ENCODE measurements at regions not wholly inside any gene's neighbourhood (a gene's known extent, or its start where the extent isn't known, plus 50 kb on each side); places are given as distances from the start of the nearest gene placed in this dataset.
"Not testable (repeated sequence)": the region's sequence is repeated elsewhere in the genome, so short reads cannot be mapped to it uniquely, and the experiment has no call there.

DNA sequence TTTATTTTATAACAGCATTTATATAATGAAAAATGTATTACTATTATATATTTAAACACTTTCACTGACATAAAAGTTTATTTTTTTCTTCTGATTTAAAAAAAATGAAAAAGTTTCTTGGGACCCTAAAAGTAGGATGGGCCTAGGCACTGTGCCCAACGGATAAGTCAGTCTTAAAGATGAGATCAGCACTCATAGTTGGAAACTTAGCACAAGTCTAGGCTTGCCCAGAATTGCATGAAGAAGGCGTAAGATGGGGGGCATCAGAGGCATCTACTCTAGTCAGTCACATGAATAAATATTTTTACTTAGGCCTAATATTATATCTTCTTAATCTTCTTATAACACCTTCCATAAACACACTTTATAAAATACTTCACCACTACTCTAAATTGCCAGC is 306.7 kb upstream of the GRID2 start:
- no peak for DNase-seq (ENCODE audit: low spot score)

DNA sequence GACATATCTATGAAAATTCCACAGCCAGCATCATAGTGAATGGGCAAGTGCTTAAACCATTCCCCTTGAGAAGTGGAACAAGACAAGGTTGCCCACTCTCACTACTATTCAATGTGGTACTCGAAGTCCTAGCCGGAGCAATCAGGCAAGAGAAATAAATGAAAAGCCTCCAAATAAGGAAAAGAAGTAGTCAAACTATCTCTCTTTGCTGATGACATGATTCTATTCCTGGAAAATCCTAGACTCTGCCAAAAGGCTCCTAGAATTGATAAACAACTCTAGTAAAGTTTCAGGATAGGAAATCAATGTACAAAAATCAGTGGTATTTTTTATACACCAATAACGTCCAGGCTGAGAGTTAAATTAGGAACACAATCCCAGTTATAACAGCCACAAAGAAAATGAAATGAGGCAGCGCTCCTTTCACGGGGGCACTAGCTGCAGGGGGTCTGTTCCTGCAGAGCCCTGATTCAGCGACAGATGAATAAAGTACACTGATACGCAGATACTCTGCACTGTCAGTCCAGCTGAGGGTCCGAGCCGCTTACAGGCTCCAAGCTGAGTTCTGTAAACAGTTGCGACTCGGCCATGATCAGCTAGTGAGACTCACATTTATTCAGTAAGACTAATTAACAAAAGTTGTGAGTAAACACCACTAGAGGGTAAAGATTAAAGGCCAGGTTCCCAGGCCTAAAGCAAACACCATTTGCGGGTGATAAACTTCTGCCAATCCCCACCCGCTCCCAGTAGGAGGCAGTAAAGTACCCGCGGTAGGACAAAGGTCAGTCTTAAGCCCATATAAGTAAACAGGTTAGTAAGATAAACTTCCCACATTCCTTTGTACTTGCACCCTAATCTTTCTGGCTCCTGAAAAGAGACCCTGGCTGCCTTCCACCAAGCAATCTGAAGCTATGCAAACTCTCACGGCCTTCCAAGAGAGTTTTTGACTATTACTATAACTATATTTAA is 290.6 kb upstream of the GRID2 start:
- no peak for DNase-seq (ENCODE audit: low spot score)

DNA sequence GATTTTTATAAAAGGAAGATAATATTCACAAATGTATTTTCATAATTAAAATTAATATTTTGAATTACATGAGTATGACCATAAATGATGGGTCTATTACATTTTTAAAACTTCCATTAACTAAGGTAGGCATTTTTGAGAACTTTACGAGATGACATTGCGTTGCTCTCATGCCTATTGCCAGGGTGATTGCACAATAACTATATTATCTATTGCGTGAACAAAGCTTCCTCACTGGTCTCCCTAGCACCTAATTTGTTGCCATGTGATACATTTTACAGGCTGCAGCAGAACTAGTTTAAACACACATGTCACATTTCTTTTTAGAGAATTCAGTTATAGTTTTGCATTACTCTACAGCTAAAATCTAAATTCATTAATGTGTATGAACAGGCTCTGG is 289.7 kb upstream of the GRID2 start:
- no peak for DNase-seq (ENCODE audit: low spot score)

- DNase-seq (ENCODE audit: low spot score): peak; percentile 13
These were observed 282.6 kb upstream of the GRID2 start for GRCh38 chr4:92021203-92021602.

DNA sequence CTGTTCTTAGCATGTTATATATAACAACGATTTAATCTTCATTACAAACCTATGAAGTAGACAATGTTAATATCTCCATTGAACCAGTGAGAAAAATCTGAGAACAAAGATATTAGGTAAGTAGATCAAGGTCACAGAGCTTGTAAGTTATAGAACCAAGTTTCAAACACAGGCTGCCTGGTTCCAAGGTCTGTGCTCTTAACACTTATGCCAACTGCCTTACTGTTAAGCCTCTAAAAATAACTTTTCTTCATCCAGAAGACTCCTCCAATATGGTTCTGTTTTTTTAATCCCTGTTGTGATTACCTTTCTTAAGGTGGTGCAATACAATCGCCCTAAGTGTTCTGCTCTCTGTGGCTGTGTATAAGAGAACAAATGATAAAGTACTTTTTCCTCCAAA is 282.0 kb upstream of the GRID2 start:
- no peak for DNase-seq (ENCODE audit: low spot score)

DNA sequence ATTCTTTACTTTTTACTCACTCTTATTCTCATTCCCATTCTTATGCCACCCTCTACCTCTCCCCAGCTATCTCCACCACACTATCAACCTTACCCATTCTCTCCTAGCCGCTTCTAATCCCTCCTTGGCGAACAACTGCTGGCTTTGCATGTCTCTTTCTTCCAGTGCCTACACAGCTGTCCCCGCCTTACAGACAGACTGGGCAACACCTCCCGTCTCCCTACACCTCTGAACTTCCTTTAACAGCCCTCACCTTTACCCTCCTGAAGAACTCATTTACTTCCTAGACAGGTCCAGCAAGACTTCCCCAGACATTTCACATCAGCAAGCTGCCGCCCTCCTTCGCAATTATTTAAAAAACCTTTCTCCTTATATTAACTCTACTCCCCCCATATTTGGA is 274.9 kb upstream of the GRID2 start:
- not testable (repeated sequence) for DNase-seq (ENCODE audit: low spot score)

- no peak for DNase-seq (ENCODE audit: low spot score)
These were observed 271.9 kb upstream of the GRID2 start for GRCh38 chr4:92031825-92032224.

- DNase-seq (ENCODE audit: low spot score): no peak
These were observed 268.1 kb upstream of the GRID2 start for GRCh38 chr4:92035666-92036065.

DNA sequence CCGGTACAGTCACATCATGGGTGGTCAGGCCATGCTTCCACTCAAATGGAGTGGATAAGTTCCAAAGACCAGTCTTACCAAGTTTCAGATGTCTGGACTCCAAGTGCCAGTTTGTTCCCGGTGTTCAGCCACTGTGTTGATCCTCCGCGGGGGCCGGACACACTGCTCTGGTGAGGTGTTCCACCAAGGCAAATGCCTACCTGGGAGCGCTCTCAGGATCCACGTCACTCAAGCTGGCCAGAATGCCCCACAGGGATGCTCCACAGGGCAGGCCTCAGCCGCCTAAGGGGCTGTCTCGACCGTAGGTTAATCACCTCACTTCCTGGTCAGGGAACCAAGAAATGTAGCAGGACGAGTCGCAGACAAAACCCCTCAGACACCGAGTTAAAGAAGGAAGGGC is 258.0 kb upstream of the GRID2 start:
- no peak for DNase-seq (ENCODE audit: low spot score)

DNA sequence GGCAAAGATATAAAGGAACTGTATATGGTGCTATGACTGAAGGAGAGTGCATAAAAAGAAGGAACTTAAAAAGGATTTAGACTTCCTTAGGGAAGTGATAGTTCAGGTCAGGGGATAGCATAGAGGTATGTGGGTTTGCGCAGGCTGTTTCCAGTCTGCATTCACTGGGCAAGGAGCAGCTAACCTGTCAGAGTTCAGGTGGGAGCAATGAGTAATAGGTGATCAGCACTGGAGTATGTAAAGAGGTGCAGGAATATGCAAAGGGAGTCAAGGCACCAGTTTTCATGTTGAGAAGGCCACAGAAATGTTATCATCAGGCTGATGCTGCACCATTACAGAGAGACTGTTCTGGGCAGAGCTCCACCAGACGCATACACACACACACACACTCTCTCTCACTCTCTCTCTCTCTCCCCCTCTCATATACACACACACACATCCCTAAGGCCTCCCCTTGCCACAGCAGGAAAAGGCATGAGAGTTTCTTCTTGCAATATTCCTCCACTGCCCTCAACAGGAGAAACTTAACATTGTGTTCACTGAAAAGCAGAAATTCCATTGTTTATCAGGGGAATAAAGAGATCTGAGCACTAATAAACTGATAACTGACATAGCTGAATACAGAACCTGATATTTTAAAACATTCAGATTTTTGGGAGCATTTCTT is 256.4 kb upstream of the GRID2 start:
- DNase-seq (ENCODE audit: low spot score): peak; percentile 43

GRCh38 chr4:92050875-92051274 is 252.9 kb upstream of the GRID2 start:
- DNase-seq (ENCODE audit: low spot score): no peak

DNA sequence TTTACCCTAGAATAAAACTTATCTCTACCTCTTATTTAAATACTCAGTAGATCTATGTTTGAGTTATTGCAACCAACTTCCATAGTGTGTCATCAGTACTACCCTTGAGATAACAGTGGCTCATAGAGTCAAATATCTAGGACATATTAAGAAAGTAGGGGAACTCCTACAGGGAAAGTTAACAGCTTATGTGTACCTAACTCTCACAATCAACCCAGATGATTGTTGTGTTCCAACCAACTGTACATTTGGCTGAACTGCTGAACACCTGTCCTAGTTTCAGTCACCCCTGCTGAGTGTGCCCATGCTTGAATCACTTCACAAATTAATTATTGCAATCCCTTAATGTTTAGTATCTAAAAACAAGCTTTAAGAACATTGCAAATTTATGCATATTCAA is 244.2 kb upstream of the GRID2 start:
- no peak for DNase-seq (ENCODE audit: low spot score)

GRCh38 chr4:92060333-92060732 is 243.4 kb upstream of the GRID2 start:
- DNase-seq (ENCODE audit: low spot score): no peak

DNA sequence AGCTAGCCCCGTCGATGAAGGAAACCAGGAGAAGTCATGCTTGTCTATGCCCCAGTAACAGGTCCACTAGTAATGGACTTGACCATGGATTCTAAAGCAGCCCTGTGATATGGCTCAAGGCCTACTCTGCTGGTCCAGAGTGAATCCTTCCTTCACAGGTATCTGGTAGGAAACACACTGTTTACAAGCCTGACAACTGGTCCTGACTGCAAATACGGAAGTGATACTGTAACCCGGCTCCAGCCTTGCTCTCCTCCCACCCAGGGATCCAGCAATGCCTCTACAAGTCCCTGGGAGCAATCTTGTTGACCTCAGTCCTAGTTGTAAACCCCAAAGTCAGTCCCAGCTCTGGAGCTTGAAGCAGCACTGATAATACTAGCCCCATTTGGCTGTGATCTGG is 239.2 kb upstream of the GRID2 start:
- DNase-seq (ENCODE audit: low spot score): no peak

GRCh38 chr4:92066485-92066884 is 237.3 kb upstream of the GRID2 start:
- DNase-seq (ENCODE audit: low spot score): no peak

GRCh38 chr4:92071587-92071986 is 232.2 kb upstream of the GRID2 start:
- DNase-seq (ENCODE audit: low spot score): no peak

GRCh38 chr4:92074839-92075238 is 228.9 kb upstream of the GRID2 start:
- no peak for DNase-seq (ENCODE audit: low spot score)

- DNase-seq (ENCODE audit: low spot score): no peak
These were observed 212.9 kb upstream of the GRID2 start for GRCh38 chr4:92090887-92091286.

- DNase-seq (ENCODE audit: low spot score): no peak
These were observed 212.4 kb upstream of the GRID2 start for GRCh38 chr4:92091335-92091734.

DNA sequence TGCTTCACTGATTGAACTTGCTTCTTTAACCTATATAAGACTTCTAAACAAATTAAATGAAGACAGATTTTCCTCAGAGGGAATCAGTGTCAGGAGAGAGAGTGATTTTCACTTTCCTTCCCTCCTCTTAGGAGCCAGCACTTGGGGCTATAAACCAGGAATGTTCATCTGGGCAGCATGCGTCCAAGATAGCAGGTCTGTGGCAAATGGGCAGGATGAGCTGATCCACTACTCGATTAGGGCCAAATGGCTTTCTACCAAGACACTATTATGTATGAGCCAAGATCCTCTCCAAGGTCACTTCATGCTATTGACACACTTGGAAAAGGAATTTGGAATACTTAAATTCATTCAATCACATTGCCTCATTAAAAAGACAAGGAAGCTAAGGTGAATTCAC is 203.9 kb upstream of the GRID2 start:
- no peak for DNase-seq (ENCODE audit: low spot score)

DNA sequence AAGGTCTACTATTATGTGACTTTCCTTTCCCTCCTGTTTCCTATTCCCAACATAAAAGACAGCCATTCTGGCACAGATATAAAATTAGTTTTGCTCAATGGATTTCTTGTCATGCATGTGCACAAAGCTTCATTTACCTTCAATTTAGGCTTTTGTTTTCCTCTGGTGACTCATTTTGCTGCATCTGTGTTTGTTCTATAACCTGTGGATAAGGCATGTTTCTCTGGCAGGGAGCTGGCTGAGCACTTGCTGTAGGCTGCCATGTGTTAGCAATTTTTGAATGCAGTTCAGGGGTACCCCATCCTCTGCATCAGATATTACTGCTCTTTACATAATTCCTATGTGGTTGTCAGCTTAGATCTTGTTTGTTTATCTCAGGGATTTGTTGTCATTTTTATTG is 202.8 kb upstream of the GRID2 start:
- no peak for DNase-seq (ENCODE audit: low spot score)

- DNase-seq (ENCODE audit: low spot score): no peak
These were observed 202.0 kb upstream of the GRID2 start for GRCh38 chr4:92101737-92102172.

DNA sequence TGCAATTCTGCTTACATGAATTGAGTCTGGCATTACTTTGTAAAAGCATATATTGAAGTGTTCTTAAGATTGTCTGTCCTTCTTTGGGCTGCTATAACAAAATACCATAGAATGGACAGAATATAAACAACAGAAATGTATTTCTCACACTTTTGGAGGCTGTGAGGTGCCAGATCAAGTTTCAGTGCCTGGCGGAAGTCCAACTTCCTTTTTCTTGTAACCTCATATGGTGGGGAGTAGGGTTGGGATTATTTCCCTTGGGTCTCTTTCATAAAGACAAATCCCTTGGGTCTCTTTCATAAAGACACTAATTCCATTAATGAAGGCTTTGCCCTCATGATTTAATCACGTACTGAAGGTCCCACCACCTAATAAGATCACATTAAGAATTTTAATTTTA is 199.3 kb upstream of the GRID2 start:
- DNase-seq (ENCODE audit: low spot score): no peak
